AG08396 (cell line): ENCODE measurements at regions not wholly inside any gene's neighbourhood (a gene's known extent, or its start where the extent isn't known, plus 50 kb on each side); places are given as distances from the start of the nearest gene placed in this dataset.
"Not testable (repeated sequence)": the region's sequence is repeated elsewhere in the genome, so short reads cannot be mapped to it uniquely, and the experiment has no call there.

Source experiments
- DNase-seq: peaks from one replicate; pipeline ENCODE4 v3.0.0; 2012; ENCODE audit warnings: low spot score, mixed read lengths

DNA sequence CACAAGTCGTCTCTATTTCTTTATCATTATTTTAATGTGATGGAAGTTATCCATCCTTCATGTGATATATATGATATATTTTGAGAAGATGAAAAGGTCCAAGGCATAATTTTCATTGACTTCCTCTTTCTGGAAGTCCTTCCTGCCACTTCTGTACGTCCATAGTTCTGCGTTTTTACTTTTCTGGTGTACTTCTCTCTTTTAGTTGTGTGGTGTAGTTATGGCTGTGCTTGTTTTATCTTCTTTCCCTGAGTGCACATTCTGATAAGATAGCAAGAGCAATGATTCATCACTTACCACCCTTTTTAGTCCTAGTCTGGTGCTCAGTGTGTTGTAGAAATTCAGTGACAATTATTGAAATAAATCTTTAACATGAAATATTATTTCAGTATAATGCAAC, 231.3 kb upstream of the FERD3L start:
- DNase-seq: no peak

DNA sequence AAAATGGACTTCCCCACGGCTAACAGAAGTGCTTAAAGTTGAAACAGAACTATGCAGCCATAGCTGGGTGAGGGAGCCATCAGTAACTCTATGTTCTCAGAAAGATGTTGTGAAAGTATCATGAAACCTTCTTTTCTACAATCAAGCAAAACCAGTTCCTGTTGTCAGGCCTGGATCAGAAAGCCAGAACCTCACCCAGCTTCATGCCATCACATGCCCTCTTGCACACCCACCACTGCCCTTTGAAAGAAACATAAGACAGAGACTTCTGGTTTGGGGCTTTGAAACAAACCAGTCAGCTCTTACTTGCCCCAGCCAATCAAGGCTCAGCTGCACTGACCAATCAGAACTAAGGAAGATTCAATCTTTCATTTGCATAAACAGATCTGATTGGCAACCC, 230.8 kb upstream of the FERD3L start:
- no peak for DNase-seq

DNA sequence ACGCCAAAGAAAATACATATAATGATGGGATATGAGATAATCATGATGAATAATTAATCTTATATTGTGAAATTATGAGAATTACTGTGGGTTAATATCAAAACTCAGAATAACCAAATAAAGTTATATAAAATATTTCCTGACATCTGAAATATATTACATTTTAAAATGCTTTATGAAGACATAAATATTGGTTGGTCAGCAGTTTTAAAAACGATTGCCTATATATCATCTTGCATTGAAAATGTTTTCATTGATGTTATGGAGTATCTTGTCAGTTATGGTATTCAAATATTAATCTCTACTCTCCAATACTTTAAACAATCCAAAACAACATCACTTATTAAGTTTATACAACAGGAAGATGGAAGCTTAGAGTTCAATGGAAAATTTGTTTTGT, 228.1 kb upstream of the FERD3L start:
- DNase-seq: no peak

DNA sequence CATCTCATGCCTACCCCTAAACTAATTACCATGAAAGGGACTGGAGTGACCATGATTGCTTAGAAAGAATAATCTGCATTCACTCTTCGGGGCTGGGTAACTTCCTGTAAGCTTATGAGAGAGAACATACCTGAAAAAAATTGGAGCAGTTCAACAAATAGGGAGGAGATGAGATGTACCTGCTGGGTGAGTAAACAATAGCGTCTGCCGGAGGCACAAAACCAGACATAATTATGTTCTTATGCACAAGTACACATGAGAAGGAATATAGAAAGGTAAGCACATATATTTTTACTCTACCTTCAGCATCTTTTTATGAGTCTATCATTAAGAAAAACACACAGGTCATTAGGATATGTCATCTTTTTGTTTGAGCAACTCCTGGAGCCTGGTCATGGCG, 224.6 kb upstream of the FERD3L start:
- DNase-seq: no peak

DNA sequence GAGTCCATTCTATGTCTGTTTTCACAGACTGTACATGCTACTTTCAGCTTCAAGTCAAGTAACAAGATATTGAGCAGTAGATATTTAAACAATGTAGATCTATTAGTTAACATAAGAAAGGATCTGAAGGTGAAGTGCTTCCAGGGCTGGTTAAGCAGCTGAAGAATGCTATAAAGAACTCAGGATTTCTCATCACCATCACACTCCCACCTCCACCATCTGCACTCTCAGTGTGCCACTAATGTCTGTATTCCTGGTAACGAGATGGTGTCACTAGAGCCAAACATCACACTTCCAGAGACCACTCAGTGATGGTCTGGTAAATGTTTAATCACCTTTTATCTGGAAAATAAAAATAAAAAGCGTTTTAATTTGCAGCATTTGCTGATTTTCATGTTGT, 224.0 kb upstream of the FERD3L start:
- DNase-seq: no peak

DNA sequence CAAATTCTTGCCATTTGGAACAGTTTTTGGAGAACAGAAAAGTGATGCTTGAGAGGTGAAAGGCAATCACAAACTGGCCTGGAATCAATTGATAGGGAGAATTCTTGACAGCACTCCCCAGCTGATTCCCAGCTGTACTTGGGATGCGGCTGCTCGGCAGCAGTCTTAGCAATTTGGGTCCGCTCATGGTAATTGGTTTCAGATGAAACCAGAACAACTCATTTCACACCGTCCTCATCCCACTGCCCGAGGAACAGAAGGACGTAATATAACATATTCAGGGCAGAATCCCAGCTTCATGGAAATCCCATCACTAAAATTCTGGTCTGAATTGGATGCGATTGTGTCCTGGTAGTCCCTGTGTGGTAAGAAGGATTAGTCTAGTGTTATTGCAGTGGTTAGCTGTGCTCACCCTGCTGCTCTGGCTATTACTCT, 223.3 kb upstream of the FERD3L start:
- no peak for DNase-seq

DNA sequence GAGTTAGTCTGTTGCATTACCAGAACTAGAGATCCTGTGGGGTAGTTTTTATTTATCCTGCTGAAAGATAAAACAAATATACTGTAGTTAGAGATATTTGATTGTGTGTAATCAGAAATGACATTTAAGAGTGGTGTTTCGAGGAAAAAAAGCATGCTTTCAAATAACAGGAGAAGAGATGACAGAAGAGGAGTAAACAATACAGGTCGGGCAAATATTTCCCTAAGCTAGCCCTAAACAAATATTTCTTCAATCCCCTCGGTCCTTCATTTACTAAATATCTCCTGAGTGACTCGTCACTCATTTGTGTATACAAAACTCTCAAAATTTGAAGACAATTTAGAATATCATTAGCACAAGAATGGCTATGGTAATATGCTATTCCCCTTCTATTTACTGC, 219.7 kb upstream of the FERD3L start:
- DNase-seq: no peak

DNA sequence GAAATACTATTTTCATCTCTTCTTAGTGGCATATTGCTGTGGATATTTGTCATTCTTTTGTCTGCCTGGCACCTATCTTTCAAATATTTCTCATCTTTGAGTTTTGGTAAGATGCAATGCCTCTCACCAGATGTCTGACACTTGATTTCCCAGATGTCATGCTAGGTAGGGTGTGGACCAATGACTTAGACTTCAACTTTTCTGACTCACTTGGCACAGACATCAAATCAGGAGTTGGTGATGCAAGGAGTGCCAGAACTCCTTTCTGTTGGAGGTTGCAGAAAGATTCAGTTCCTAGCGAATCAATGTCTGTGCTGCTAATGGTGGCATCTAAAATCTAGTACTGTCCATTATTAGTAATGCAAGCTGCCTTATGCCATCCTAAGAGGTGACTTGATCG, 216.9 kb upstream of the FERD3L start:
- DNase-seq: peak; percentile 11

DNA sequence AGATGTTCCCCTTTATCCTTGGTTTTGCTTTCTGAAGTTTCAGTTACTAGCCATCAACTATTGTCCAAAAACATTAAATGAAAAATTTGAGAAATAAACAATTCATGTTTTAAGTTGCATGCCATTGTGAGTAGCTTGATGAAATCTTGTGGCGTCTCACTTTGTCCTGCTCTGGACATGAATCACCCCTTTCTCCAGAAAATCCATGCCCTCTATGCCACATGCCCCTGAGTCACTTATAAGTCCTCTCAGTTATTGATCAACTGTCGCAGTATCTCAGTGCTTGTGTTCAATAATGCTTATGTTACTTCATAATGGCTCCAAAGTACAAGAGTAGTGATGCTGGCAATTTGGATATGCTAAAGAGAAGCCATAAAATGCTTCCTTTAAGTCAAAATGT, 208.0 kb upstream of the FERD3L start:
- peak; percentile 6 for DNase-seq

DNA sequence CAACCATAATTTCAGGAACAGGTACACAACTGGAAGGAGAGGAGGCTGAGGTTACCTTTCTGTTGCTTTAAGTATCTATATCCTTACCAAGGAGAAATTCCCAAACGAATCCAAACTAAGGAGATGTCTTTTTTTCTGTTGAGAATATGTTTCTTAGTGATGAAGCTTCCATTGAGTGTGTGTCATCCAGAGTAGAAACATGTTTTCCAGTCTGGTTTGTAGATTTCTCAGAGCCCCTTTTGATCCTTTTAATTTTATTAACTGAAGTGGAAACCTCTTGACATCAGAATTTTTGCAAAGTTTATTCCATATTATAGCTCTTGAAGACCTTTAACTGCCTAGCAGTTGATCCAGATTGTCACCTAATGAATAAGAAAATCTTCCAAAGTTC, 207.1 kb upstream of the FERD3L start:
- no peak for DNase-seq

DNA sequence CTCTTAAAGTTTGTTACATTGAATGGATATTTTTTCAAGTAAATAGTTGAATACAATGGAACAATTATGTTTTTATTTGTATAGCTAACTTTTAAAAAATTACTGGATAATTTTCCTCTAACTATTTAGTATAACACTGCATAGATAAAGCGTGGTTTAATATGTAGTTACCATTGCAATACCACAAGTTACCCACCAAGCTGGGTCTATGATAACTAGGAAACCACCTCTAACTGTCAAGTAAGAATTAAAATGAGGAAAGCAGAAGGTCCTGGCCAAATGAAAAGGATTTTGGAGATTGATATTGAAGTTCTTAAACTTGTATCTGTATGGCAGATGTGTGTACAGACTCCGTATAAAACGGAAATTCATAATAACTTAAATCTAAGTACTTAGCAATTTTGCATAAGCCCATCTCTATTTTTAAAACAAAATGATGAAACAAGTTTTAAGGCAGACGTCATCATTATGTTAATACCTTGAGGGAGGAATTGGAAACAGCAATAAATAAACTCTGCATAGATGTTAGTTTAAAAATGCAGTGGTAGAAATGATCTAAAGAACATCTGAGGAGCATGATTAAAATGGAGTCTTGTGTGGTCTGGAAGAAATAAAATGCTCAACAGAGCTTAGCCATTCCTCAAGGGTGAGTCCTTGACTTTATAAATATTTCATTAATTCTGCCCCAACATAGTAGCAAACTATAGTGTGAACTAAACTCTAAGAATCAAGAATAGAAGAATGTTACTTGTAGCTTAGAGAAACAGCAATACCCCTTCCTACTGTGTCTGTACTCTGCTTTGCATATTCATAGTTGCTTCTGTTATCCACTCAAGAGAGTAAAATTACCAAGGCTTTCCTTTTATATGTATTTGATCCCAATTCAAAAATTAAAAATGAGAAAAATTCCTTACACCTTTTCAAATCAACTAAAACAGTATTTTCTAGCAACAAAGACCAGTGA, 206.4 kb upstream of the FERD3L start:
- DNase-seq: no peak

DNA sequence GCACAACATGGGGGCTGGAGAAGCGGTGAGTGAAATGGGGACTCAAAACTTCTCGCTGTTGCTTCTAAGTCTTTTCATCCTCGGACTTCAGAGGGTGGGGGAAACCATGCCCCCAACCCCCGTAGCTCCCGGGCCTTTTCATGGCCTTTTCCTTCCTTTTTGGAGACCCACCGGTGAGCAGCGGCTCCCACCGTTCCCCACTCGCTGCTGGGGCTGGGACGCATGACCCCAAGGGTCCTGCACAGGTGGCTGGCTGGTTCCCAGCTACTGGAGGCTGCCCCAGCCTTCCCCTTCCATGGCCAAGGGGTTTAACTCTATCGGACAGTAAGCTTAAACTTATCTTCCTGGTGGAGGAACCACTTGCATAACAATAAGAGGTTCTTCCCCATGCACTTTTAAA, 194.3 kb upstream of the FERD3L start:
- DNase-seq: no peak

DNA sequence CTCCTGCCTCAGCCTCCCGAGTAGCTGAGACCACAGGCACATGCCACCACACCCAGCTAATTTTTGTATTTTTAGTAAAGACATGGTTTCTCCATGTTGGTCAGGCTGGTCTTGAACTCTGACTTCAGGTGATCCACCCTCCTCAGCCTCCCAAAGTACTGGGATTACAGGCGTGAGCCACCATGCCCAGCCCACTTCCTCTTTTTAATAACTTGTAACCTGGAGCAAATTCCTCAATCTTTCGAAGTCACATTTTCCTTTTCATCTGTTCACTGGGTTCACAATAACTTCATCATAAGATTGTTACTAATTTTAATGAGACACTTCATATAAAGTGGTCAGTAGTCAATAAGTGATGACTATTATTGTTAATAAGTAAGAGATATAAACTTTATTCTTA, 193.3 kb upstream of the FERD3L start:
- not testable (repeated sequence) for DNase-seq

DNA sequence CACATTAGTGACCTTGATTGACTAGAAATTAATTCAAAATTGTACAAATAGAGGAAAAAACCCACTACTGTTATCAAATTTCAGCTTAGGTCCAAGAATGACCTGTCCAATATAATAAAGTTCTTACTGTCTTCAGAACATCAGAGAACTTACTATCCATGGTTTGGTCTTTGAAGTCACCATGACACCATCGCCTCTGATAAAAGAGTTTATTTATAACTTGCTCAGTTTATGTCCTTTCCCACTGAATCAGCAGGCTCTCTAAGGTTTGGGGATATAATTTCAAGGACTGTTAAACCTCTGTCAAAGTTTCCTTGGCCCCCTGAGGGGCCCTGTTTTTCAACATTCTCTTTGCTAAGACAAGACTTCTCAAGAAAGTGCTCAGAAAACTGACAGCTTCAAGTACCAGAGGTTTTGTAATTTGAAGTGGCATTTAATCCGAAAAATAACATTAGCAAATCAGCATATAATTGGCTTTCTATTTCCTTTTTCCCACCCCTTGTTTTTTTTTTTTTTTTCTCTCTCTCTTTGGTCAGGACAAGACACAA, 191.7 kb upstream of the FERD3L start:
- no peak for DNase-seq

DNA sequence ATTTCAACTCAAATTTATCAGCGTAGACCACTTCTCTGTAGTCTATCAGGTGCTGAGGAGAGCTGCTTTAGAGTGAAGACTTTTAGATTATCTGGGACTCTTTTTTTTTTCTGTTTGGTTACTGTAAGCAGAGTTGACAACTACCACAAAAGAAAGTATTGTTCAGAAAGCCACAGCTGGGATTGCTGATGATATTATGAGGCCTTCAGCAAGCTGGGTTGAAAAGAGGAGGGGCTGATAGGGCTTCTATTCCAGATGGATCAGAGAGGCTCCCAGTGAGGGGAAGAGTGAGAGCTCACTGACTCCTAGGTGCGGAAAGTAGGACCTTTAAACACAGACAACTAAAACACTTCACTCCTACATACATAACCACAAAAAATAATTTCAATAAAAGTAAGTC, 188.5 kb upstream of the FERD3L start:
- no peak for DNase-seq

DNA sequence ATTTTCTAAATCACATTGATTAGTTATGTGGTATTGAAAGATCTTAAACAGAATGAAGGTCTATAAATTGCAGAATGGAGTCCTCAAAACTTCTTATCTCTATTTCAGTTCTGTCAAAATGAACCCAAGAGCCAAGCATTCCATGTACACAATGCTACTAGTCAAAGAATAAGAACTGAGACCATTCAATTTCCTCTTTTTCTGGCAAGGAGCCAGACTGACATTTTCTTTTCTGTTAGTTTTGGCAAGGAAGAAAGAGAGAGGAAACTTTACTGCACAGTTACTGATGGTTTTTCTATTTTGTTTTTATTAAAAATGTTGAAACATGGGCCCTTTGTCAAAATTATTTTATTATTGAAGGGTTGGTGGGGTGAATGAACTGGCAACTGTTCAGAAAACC, 181.8 kb upstream of the FERD3L start:
- no peak for DNase-seq

DNA sequence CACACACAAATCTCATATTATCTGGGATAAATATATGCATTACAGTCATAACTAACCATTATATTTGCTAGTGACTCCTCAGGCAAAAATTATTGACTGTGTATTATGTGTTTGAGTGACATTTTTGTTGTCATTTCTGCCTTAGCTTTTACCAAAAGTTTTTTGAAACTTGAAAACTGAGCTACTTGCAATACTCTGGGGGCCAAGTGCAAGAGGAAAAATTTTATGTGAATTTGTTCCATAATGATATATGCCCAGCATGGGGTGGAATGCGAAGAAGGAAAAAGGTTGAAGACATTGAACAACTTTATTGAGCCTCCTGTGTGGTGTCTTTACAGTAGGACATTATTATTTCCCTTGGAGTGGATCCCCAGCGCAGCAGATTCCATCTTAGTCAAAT, 176.8 kb upstream of the FERD3L start:
- DNase-seq: no peak

DNA sequence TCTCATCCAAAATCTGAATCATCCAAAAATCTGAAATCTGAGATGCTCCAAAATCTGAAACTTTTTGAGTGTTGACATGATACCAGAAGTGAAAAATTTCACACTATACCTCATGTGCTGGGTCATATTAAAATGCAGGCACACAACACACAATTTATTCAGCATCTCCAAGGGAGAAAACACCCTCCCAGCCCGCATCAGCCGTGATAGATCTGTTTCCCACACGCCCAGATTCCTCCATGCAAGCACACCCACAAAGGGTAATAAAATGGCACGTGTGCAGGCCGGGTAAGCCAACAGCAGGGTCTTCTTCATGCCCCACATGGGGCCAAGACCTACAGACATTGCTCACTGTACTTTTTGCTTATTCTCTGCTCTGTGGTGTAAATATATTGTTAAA, 173.1 kb upstream of the FERD3L start:
- no peak for DNase-seq

DNA sequence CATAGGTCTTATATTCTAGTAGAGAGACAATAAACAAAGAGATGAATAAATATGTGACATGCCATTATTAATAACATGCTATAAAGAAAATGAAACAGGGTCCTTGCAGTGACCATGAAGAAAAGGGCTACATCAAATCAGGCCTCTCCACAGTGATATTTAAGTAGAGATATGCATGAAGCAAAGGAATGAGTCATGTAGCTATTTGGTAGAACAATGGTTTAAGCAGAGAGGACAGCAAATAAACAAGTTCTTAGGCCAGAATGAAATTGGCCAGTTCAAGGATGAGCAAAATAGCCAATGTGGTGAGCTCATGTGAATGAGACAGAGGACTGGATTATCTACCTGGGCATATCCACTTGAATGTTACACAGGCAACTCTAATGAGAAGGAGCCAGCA, 172.2 kb upstream of the FERD3L start:
- DNase-seq: no peak

DNA sequence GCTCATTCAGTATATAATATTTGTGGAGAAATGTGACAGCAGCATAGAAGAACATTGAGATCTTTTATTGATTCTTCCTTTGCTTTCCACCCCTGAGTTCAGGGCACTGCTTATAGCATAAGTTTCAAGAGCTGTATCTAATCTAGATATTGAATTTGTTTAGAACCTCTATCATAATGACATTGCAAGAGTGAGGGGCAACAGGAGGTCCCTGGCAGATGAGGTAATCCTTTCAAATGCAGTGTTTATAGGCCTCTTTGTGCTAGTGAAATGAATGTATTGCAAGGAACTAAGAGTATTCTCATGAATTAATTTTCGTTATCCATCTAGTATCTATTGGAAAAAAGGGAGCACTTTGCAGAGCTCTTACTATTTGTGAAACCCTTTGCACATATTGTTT, 167.2 kb upstream of the FERD3L start:
- no peak for DNase-seq

DNA sequence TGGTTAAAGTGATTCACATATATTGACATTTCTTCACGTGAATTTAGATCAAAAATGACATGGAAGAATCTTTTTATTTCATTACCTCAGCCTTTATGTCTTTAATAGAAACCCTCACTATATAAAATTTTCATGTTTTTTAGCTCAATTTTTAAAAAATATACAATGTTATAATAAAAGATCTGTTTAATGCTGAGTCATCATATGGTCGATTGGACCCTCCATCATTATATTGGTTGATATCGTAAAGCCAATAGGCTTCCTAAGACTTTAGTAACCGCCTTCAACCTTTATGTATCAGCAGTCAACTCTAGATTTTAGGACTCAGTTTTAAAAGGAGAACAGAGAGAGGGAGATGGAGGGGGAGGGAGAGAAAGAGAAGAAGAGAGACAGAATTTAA, 162.3 kb upstream of the FERD3L start:
- DNase-seq: no peak

DNA sequence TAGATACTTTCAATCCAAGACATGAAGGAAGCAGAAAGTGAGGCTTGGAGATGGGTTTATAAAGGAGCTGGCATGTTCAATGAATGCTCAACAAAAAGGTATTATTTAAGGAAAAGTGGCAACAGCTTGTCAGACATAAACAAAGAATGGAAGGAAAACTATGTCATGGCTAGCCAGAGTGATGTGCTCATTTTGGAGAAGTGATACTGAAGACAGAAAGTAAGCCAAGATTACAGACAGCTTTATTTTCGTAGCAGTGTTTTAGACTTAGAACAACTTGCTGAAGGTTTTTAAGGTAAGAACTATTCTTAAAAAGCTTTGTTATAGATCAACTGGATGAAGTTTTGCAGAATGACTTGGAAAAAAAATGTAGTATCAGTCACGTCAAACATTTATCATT, 160.5 kb upstream of the FERD3L start:
- DNase-seq: no peak

DNA sequence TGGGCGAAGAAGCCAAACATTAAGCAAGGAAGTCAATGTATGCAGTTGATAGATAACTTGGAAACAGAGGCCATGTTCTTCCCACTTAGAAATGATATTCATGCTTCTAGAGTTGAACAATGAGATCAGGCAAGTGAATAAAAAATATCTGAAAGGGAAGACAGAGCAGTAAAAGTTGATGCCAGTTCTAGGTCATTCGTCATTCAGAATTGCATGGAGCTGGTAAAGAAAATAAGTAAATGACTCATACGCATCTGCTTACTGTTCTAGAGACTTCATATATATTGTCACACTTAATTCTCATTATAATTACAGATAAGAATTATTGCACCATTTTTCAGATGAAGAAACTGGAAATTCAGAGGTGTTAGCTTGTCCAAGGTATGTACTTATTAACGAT, 158.9 kb upstream of the FERD3L start:
- DNase-seq: no peak

DNA sequence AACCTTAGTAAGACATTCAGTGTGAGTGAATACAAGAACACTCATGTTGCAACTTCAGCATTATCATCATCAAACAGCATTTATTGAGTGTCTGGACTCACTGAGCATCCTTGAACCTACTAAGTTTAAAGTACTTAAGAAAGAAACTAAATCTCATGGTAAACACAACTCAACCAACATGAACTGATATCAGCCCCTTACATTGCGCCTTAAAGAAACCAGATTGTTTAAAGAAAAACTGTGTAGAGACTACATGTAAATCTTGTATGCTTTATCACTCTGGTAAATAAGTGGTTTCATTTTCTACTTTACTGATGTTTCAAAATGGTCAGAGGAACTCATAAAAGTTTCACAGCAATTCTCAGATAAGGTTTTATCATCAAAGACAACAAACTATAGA, 157.5 kb upstream of the FERD3L start:
- DNase-seq: no peak
